DND-41 (cell line): ENCODE measurements at regions not wholly inside any gene's neighbourhood (a gene's known extent, or its start where the extent isn't known, plus 50 kb on each side); places are given as distances from the start of the nearest gene placed in this dataset.

Experiments
- ATAC-seq: fragments of 200-7000 bp; cut with Tn5 transposase; 3 replicates; pipeline ENCODE4 v1.9.1; 2021; ENCODE audit warnings: low read depth; ENCODE audit not compliant: insufficient read depth
- DNase-seq: peaks from one replicate; pipeline ENCODE4 v3.0.0-alpha.2; 2020
- H2AFZ ChIP-seq: 2 replicates; pipeline ENCODE4 v1.6.0; 2012; ENCODE audit warnings: low read depth, low read length
- H3K27ac ChIP-seq: 2 replicates; pipeline ENCODE4 v1.5.1; 2012; ENCODE audit warnings: low read length, inconsistent platforms
- H3K27me3 ChIP-seq: fragments of 200-600 bp; sonication (generic); 2 replicates; pipeline ENCODE4 v1.6.0; 2012; ENCODE audit warnings: low read length, mild to moderate bottlenecking, inconsistent platforms; ENCODE audit not compliant: insufficient read depth, poor library complexity
- H3K36me3 ChIP-seq: 2 replicates; pipeline ENCODE4 v1.5.1; 2012; ENCODE audit warnings: low read length, inconsistent platforms; ENCODE audit not compliant: insufficient read depth
- H3K4me1 ChIP-seq: 2 replicates; pipeline ENCODE4 v1.5.1; 2012; ENCODE audit warnings: mild to moderate bottlenecking, low read length; ENCODE audit not compliant: insufficient read depth
- H3K4me2 ChIP-seq: 2 replicates; pipeline ENCODE4 v1.6.0; 2012; ENCODE audit warnings: mild to moderate bottlenecking, moderate library complexity, low read length, inconsistent platforms; ENCODE audit not compliant: insufficient read depth
- H3K4me3 ChIP-seq, 2 experiments: fragments of 200-600 bp in 1 of 2; shearing (Covaris generic) in 1 of 2; 2 replicates each; pipeline ENCODE4 v1.5.1; 2012 to 2016; ENCODE audit warnings: inconsistent platforms in 2 of 2, low read length in 2 of 2, mild to moderate bottlenecking in 2 of 2, low read depth in 1 of 2, moderate library complexity in 1 of 2
- H3K79me2 ChIP-seq: 2 replicates; pipeline ENCODE4 v1.6.0; 2012; ENCODE audit warnings: low read length, inconsistent platforms; ENCODE audit not compliant: insufficient read depth
- H3K9ac ChIP-seq: 2 replicates; pipeline ENCODE4 v1.6.0; 2012; ENCODE audit warnings: low read depth, mild to moderate bottlenecking, inconsistent platforms, low read length, moderate library complexity
- H3K9me3 ChIP-seq: 2 replicates; pipeline ENCODE4 v1.5.1; 2012; ENCODE audit warnings: low read length, moderate library complexity, mild to moderate bottlenecking, inconsistent platforms; ENCODE audit not compliant: insufficient read depth, severe bottlenecking
- H4K20me1 ChIP-seq: 2 replicates; pipeline ENCODE4 v1.6.0; 2012; ENCODE audit warnings: low read length; ENCODE audit not compliant: insufficient read depth
- EZH2 ChIP-seq: IDR thresholded peaks from 3 replicates; pipeline ENCODE4 v1.6.1; 2012; ENCODE audit warnings: borderline replicate concordance, low read depth, mild to moderate bottlenecking, moderate library complexity, low read length, inconsistent platforms; ENCODE audit not compliant: severe bottlenecking
- TF ChIP-seq, protein P1 (sequence below): IDR thresholded peaks from 2 replicates; pipeline ENCODE4 v1.5.1; 2012; ENCODE audit warnings: borderline replicate concordance, low read length, moderate library complexity, mild to moderate bottlenecking; ENCODE audit not compliant: poor library complexity, severe bottlenecking; ENCODE audit errors: extremely low read depth

DNA sequence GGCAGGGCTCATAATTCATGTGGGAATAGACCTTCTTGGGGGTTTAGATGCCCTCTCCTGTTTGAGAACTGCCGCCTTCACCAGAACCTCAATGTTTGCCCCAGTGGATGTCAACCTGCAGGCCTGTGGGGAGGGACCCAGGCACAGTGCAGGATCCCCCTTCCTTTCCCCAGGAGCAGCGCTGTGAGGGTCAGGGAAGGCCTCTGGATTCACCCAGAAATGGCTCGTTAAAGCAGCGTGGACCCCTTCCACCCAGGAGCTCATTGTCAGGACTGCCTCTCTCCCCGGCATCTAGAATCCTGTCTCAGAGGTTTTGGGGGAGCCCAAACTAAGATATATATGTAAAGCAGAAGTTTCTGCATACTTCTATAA is 188.3 kb downstream of the GADD45G start:
- Histone ChIP-seq H2AFZ (no peak overlapping the region), H4K20me1 (no peaks in the 10 kb centered on the region), H3K4me3 (no peak overlapping the region), H3K36me3 (no peaks in the 10 kb centered on the region), H3K9me3 (no peaks in the 10 kb centered on the region), H3K9ac (no peak overlapping the region), H3K4me1 (no peaks in the 10 kb centered on the region), H3K27me3 (no peaks in the 10 kb centered on the region), H3K4me2 (no peak overlapping the region), H3K79me2 (no peaks in the 10 kb centered on the region), H3K27ac (no peak overlapping the region)
- ATAC-seq (no peak), DNase-seq (no peak)
- TF ChIP-seq, protein P1, sequence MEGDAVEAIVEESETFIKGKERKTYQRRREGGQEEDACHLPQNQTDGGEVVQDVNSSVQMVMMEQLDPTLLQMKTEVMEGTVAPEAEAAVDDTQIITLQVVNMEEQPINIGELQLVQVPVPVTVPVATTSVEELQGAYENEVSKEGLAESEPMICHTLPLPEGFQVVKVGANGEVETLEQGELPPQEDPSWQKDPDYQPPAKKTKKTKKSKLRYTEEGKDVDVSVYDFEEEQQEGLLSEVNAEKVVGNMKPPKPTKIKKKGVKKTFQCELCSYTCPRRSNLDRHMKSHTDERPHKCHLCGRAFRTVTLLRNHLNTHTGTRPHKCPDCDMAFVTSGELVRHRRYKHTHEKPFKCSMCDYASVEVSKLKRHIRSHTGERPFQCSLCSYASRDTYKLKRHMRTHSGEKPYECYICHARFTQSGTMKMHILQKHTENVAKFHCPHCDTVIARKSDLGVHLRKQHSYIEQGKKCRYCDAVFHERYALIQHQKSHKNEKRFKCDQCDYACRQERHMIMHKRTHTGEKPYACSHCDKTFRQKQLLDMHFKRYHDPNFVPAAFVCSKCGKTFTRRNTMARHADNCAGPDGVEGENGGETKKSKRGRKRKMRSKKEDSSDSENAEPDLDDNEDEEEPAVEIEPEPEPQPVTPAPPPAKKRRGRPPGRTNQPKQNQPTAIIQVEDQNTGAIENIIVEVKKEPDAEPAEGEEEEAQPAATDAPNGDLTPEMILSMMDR, result no peak
- TF ChIP-seq EZH2, result no peak

GRCh38 chr9:89793551-89793950 is 188.7 kb downstream of the GADD45G start:
- Histone ChIP-seq H3K9me3 (no peaks in the 10 kb centered on the region), H3K9ac (no peak overlapping the region), H3K27ac (no peak overlapping the region), H3K79me2 (no peaks in the 10 kb centered on the region), H2AFZ (no peak overlapping the region), H4K20me1 (no peaks in the 10 kb centered on the region), H3K4me2 (no peak overlapping the region), H3K36me3 (no peaks in the 10 kb centered on the region), H3K27me3 (no peaks in the 10 kb centered on the region), H3K4me1 (no peaks in the 10 kb centered on the region), H3K4me3 (no peak overlapping the region)
- ATAC-seq (no peak), DNase-seq (no peak)
- TF ChIP-seq, protein P1, result no peak
- TF ChIP-seq EZH2, result no peak

DNA sequence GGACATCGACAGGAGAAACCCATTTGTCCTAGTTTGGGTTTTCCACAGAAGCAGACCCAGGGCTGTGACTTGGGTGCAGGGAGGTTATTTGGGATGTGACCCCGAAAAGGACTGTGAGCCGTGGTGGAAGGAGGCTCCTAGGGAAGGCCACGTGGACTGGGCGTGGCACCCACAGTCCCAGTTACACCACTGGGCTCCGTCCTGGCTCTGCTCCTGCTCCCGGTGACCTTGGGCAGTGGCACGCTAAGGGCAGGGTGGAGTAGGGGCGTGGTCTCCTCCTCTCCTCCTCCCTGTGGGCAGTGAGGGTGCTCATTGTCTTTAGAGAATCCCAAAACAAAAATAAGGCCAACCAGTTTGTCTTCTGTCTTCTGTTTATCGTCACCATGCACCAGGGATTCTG is 190.1 kb downstream of the GADD45G start:
- Histone ChIP-seq H3K9ac (no peak overlapping the region), H3K27ac (no peak overlapping the region), H3K27me3 (no peaks in the 10 kb centered on the region), H3K9me3 (no peaks in the 10 kb centered on the region), H2AFZ (no peak overlapping the region), H3K79me2 (no peaks in the 10 kb centered on the region), H3K4me1 (no peaks in the 10 kb centered on the region), H3K4me3 (no peak overlapping the region), H3K4me2 (no peak overlapping the region), H4K20me1 (no peaks in the 10 kb centered on the region), H3K36me3 (no peaks in the 10 kb centered on the region)
- ATAC-seq (no peak), DNase-seq (no peak)
- TF ChIP-seq, protein P1, result no peak
- TF ChIP-seq EZH2, result no peak
